A549 (cell line): ENCODE measurements at regions not wholly inside any gene's neighbourhood (a gene's known extent, or its start where the extent isn't known, plus 50 kb on each side); places are given as distances from the start of the nearest gene placed in this dataset.

Experiments used
- ATAC-seq, 2 experiments: fragments of 200-7000 bp in 1 of 2; fragments of >200 bp in 1 of 2; cut with Nextera tagmentation in 1 of 2; cut with Tn5 transposase in 1 of 2; 3 replicates each; pipeline versions ENCODE4 v1.8.0 to v1.9.1; 2018 to 2020; ENCODE audit warnings: mild to moderate bottlenecking in 1 of 2, moderate library complexity in 1 of 2
- CTCF ChIA-PET: fragments of 300-600 bp; sonication (Branson Sonifier 250); formaldehyde crosslinking; extraction: SDS; loops from one replicate; lab custom pipeline; 2021; ENCODE audit warnings: antibody characterized with exemption, inconsistent platforms; lab: Yijun Ruan, JAX
- POLR2A ChIA-PET: fragments of 350-600 bp; formaldehyde crosslinking; extraction: SDS; loops from one replicate; lab custom pipeline; 2021; ENCODE audit warnings: antibody characterized with exemption, inconsistent platforms; lab: Yijun Ruan, JAX
- DNase-seq, 2 experiments: peaks; one replicate each; pipeline versions ENCODE4 v3.0.0 to v3.0.0-alpha.2; 2011 to 2016; ENCODE audit warnings: low read depth in 1 of 2, low spot score in 1 of 2
- FAIRE-seq: peaks from 2 replicates; lab custom pipeline; 2011; peaks lifted over from hg19 to GRCh38; lab: Jason Lieb, UNC
- H3K27ac ChIP-seq, 2 experiments: fragments of >200 bp; sonication (Bioruptor Twin); formaldehyde crosslinking; 3 replicates each; pipeline ENCODE4 v1.5.1; 2016 to 2017
- H3K4me1 ChIP-seq: fragments of >200 bp; sonication (Bioruptor Twin); formaldehyde crosslinking; 3 replicates; pipeline ENCODE4 v1.6.1; 2016
- H3K4me2 ChIP-seq: fragments of >200 bp; sonication (Bioruptor Twin); formaldehyde crosslinking; 3 replicates; pipeline ENCODE4 v1.6.1; 2016
- H3K4me3 ChIP-seq: fragments of >200 bp; sonication (Bioruptor Twin); formaldehyde crosslinking; 3 replicates; pipeline ENCODE4 v1.5.1; 2016
- H3K9me3 ChIP-seq: fragments of >200 bp; sonication (Bioruptor Twin); formaldehyde crosslinking; 3 replicates; pipeline ENCODE4 v1.6.1; 2016
- CBX2 ChIP-seq: fragments of 200-600 bp; sonication (generic); IDR thresholded peaks from 2 replicates; pipeline ENCODE4 v1.6.1; 2016; ENCODE audit warnings: low read depth, mild to moderate bottlenecking, borderline replicate concordance
- CBX8 ChIP-seq: fragments of 200-600 bp; sonication (generic); IDR thresholded peaks from 2 replicates; pipeline ENCODE4 v1.6.1; 2016
- CEBPB ChIP-seq, 2 experiments: fragments of >200 bp in 1 of 2; sonication (Bioruptor Twin) in 1 of 2; formaldehyde crosslinking in 1 of 2; IDR thresholded peaks; 2 replicates each; pipeline ENCODE4 v1.6.1; 2012 to 2016
- CHD2 ChIP-seq: fragments of 150-350 bp; IDR thresholded peaks from 2 replicates; pipeline ENCODE4 v1.6.1; 2014; ENCODE audit warnings: low read length; ENCODE audit not compliant: partially characterized antibody
- EP300 ChIP-seq, 2 experiments: fragments of >200 bp; sonication (Bioruptor Twin); formaldehyde crosslinking; IDR thresholded peaks; 2 replicates in 1 of 2; 3 replicates in 1 of 2; pipeline ENCODE4 v1.6.1; 2016 to 2017
- FOSB ChIP-seq: fragments of 250-450 bp; sonication (Bioruptor Pico); IDR thresholded peaks from 2 replicates; pipeline ENCODE4 v1.5.0; 2020; ENCODE audit warnings: mild to moderate bottlenecking, moderate library complexity
- FOXS1 ChIP-seq: fragments of 250-450 bp; sonication (Bioruptor Pico); IDR thresholded peaks from 2 replicates; pipeline ENCODE4 v1.5.0; 2020; ENCODE audit warnings: mild to moderate bottlenecking, moderate library complexity
- GATA3 ChIP-seq: IDR thresholded peaks from 2 replicates; pipeline ENCODE4 v1.6.1; 2012; ENCODE audit warnings: borderline replicate concordance
- HDAC2 ChIP-seq: fragments of 200-600 bp; sonication (generic); IDR thresholded peaks from 2 replicates; pipeline ENCODE4 v1.6.1; 2016
- HOXA7 ChIP-seq: fragments of 250-450 bp; sonication (Bioruptor Pico); IDR thresholded peaks from 2 replicates; pipeline ENCODE4 v1.5.0; 2020; ENCODE audit warnings: mild to moderate bottlenecking, moderate library complexity
- KDM5A ChIP-seq: fragments of 200-600 bp; sonication (generic); IDR thresholded peaks from 2 replicates; pipeline ENCODE4 v1.6.1; 2016; ENCODE audit warnings: antibody characterized with exemption, mild to moderate bottlenecking
- NFE2L2 ChIP-seq: fragments of 150-350 bp; conservative IDR thresholded peaks from 2 replicates; pipeline ENCODE4 v1.6.1; 2014; ENCODE audit warnings: low read length
- PHF8 ChIP-seq: fragments of 200-600 bp; sonication (generic); IDR thresholded peaks from 2 replicates; pipeline ENCODE4 v1.6.1; 2016; ENCODE audit warnings: low read depth, mild to moderate bottlenecking, antibody characterized with exemption, moderate library complexity, borderline replicate concordance
- POLR2A ChIP-seq: IDR thresholded peaks from 2 replicates; pipeline ENCODE4 v1.6.1; 2012; ENCODE audit warnings: mild to moderate bottlenecking, low read length
- RNF2 ChIP-seq: fragments of 200-600 bp; sonication (generic); IDR thresholded peaks from 2 replicates; pipeline ENCODE4 v1.6.1; 2016; ENCODE audit warnings: low read depth, mild to moderate bottlenecking, antibody characterized with exemption, moderate library complexity, borderline replicate concordance
- SREBF2 ChIP-seq: fragments of 450-650 bp; IDR thresholded peaks from 2 replicates; pipeline ENCODE4 v1.6.1; 2014; ENCODE audit warnings: mild to moderate bottlenecking, moderate library complexity
- ZFP36 ChIP-seq: fragments of 450-650 bp; IDR thresholded peaks from 2 replicates; pipeline ENCODE4 v1.6.1; 2014; ENCODE audit warnings: borderline replicate concordance; ENCODE audit not compliant: partially characterized antibody
- ZNF302 ChIP-seq: fragments of 250-450 bp; sonication (Bioruptor Pico); IDR thresholded peaks from 2 replicates; pipeline ENCODE4 v1.9.0; 2021; ENCODE audit warnings: inconsistent platforms, mild to moderate bottlenecking, moderate library complexity
- WGBS: methylation state at CpG from one replicate; pipeline ENCODE4 v1.1.6; 2017; ENCODE audit errors: missing lambda C conversion rate; 5-methylcytosine and 5-hydroxymethylcytosine counted together
- TF ChIP-seq, protein P1 (sequence below): fragments of >200 bp; sonication (Bioruptor Twin); formaldehyde crosslinking; IDR thresholded peaks from 3 replicates; pipeline ENCODE4 v1.6.1; 2016
- TF ChIP-seq, protein P2 (sequence below): IDR thresholded peaks from 2 replicates; pipeline ENCODE4 v1.6.1; 2012
- TF ChIP-seq, protein P3 (sequence below): fragments of 450-650 bp; IDR thresholded peaks from 2 replicates; pipeline ENCODE4 v1.6.1; 2014; ENCODE audit warnings: antibody characterized with exemption
- TF ChIP-seq, protein P4 (sequence below): fragments of 150-350 bp; IDR thresholded peaks from 2 replicates; pipeline ENCODE4 v1.6.1; 2014; ENCODE audit warnings: low read depth, mild to moderate bottlenecking, low read length
- TF ChIP-seq, protein P5 (sequence below): fragments of 200-600 bp; sonication (generic); IDR thresholded peaks from 2 replicates; pipeline ENCODE4 v1.6.1; 2016; ENCODE audit warnings: antibody characterized with exemption, mild to moderate bottlenecking, moderate library complexity

DNA sequence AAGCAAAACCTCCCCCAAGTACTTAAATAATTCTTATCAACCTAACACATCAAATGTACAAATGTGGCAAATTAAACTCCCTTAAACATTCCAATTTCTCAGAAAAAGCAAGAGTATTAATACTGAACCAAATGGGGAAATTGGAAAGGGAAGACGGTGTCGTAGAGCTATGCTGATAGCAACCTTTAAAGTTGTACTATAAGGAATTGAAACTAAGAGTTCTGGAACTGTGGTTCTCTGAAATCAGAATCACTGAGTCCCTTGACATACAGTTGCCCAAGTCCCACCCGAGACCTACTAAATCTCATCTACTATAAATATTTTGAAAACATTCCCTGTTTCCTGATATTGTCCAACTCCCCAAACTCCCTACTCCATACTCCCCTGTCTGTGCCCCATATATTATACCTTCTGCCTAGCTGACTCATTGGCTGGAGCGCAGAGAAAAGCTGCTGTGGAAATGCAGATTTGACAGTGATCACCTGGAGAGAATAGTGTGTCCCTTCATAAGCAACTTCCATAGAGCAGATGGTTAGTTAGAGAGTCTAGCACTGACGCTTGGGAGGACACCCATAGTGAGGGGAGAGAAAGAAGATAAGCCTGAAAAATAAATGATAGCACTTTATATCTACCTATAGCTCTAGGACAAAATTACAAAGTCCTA, 51.4 kb upstream of the ITM2B start:
- no peak for TF ChIP-seq KDM5A
- TF ChIP-seq, protein P1, sequence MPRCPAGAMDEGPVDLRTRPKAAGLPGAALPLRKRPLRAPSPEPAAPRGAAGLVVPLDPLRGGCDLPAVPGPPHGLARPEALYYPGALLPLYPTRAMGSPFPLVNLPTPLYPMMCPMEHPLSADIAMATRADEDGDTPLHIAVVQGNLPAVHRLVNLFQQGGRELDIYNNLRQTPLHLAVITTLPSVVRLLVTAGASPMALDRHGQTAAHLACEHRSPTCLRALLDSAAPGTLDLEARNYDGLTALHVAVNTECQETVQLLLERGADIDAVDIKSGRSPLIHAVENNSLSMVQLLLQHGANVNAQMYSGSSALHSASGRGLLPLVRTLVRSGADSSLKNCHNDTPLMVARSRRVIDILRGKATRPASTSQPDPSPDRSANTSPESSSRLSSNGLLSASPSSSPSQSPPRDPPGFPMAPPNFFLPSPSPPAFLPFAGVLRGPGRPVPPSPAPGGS: no peak
- TF ChIP-seq CBX8: no peak
- TF ChIP-seq, protein P2, sequence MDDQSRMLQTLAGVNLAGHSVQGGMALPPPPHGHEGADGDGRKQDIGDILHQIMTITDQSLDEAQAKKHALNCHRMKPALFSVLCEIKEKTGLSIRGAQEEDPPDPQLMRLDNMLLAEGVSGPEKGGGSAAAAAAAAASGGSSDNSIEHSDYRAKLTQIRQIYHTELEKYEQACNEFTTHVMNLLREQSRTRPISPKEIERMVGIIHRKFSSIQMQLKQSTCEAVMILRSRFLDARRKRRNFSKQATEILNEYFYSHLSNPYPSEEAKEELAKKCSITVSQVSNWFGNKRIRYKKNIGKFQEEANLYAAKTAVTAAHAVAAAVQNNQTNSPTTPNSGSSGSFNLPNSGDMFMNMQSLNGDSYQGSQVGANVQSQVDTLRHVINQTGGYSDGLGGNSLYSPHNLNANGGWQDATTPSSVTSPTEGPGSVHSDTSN: no peak
- no peak for TF ChIP-seq GATA3
- TF ChIP-seq, protein P3, sequence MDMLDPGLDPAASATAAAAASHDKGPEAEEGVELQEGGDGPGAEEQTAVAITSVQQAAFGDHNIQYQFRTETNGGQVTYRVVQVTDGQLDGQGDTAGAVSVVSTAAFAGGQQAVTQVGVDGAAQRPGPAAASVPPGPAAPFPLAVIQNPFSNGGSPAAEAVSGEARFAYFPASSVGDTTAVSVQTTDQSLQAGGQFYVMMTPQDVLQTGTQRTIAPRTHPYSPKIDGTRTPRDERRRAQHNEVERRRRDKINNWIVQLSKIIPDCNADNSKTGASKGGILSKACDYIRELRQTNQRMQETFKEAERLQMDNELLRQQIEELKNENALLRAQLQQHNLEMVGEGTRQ: no peak
- TF ChIP-seq POLR2A: no peak
- TF ChIP-seq CHD2: no peak
- TF ChIP-seq ZFP36: no peak
- Histone ChIP-seq H3K9me3 (no peaks in the 10 kb centered on the region), H3K4me2 (no peak overlapping the region), H3K4me1 (no peaks in the 10 kb centered on the region), H3K4me3 (no peak overlapping the region), H3K27ac (no peak overlapping the region)
- WGBS: 71% methylated on average over 5 of the region's 5 CpGs
- no peak for DNase-seq
- FAIRE-seq: no peak
- ChIA-PET POLR2A (no interaction called here), CTCF (no interaction called here)
- ATAC-seq: no peak

DNA sequence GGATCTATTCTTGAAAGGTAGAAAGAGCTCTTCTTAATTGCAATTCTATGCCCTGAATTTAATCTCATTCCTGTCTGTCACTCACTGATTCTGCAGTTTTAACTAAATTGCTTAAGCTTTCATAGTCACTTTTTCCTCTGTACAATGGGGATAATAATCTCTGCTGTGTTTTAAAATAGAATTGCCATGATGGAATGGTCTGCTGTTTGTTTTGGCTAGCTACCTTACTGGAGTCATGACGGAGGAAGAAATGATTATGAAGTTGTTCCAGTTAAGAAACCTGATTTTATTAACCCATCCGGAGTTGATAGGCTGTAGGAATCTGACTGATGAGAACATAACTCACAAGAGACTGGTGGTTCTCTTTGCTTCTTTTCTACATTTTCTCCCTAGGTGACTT, 54.9 kb upstream of the ITM2B start:
- WGBS: 70% methylated on average over 2 of the region's 2 CpGs
- ChIA-PET CTCF (interaction anchor here (1.1 kb wide), 1 partner anchor 116 kb away, joined by 3 read pairs; no protein-coding TSS in a partner anchor), POLR2A (no interaction called here)
- Histone ChIP-seq H3K9me3 (no peaks in the 10 kb centered on the region), H3K4me1 (no peaks in the 10 kb centered on the region), H3K4me2 (no peak overlapping the region), H3K4me3 (no peak overlapping the region)
- DNase-seq (no peak), FAIRE-seq (no peak)
- TF ChIP-seq FOXS1 (no peak), CBX2 (no peak), ZNF302 (CRISPR knock-in tag) (no peak), PHF8 (no peak), CEBPB (IDR thresholded peaks at IDR 0.05) (no peak), FOSB (CRISPR knock-in tag) (no peak), HDAC2 (no peak), RNF2 (no peak), ZFP36 (no peak), SREBF2 (no peak), CBX8 (no peak), EP300 (IDR thresholded peaks at IDR 0.05) (no peak)
- TF ChIP-seq, all 56 proteins: peak for 0
- ATAC-seq: no peak
- H3K27ac ChIP-seq: no peak overlapping the region

DNA sequence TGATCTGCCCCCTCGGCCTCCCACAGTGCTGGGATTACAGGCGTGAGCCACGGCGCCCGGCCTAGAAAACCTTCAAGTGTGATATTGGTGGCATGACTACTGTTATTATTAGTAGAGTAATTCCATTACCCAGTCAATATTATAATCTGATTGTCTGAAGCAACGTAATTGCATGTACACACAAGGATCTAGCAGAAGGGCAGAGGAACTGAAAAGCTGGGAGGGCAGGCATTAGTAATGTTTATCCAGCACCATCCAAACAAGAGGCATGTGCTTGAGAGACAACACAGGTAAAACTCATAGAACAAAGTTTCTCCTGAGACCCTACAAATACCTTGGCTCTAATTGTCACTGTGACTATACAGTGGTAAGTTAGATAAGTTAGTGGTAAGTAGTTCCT, 56.2 kb upstream of the ITM2B start:
- TF ChIP-seq HOXA7 (CRISPR knock-in tag) (no peak), NFE2L2 (no peak)
- TF ChIP-seq, protein P4, sequence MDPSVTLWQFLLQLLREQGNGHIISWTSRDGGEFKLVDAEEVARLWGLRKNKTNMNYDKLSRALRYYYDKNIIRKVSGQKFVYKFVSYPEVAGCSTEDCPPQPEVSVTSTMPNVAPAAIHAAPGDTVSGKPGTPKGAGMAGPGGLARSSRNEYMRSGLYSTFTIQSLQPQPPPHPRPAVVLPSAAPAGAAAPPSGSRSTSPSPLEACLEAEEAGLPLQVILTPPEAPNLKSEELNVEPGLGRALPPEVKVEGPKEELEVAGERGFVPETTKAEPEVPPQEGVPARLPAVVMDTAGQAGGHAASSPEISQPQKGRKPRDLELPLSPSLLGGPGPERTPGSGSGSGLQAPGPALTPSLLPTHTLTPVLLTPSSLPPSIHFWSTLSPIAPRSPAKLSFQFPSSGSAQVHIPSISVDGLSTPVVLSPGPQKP: no peak
- TF ChIP-seq, protein P5, sequence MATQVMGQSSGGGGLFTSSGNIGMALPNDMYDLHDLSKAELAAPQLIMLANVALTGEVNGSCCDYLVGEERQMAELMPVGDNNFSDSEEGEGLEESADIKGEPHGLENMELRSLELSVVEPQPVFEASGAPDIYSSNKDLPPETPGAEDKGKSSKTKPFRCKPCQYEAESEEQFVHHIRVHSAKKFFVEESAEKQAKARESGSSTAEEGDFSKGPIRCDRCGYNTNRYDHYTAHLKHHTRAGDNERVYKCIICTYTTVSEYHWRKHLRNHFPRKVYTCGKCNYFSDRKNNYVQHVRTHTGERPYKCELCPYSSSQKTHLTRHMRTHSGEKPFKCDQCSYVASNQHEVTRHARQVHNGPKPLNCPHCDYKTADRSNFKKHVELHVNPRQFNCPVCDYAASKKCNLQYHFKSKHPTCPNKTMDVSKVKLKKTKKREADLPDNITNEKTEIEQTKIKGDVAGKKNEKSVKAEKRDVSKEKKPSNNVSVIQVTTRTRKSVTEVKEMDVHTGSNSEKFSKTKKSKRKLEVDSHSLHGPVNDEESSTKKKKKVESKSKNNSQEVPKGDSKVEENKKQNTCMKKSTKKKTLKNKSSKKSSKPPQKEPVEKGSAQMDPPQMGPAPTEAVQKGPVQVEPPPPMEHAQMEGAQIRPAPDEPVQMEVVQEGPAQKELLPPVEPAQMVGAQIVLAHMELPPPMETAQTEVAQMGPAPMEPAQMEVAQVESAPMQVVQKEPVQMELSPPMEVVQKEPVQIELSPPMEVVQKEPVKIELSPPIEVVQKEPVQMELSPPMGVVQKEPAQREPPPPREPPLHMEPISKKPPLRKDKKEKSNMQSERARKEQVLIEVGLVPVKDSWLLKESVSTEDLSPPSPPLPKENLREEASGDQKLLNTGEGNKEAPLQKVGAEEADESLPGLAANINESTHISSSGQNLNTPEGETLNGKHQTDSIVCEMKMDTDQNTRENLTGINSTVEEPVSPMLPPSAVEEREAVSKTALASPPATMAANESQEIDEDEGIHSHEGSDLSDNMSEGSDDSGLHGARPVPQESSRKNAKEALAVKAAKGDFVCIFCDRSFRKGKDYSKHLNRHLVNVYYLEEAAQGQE: no peak
- H3K9me3 ChIP-seq: no peaks in the 10 kb centered on the region
- DNase-seq (no peak), FAIRE-seq (no peak), ATAC-seq (no peak)
- ChIA-PET CTCF (no interaction called here), POLR2A (no interaction called here)
- 85% methylated on average over 6 of the region's 6 CpGs for WGBS
- H3K4me3 ChIP-seq: no peak overlapping the region
- no peaks in the 10 kb centered on the region for H3K4me1 ChIP-seq
- no peak overlapping the region for H3K4me2 ChIP-seq
- H3K27ac ChIP-seq: no peak overlapping the region
